HepG2 (cell line): ENCODE measurements at regions not wholly inside any gene's neighbourhood (a gene's known extent, or its start where the extent isn't known, plus 50 kb on each side); places are given as distances from the start of the nearest gene placed in this dataset.

Experiments
- CTCF ChIP-seq: sonication (generic); formaldehyde crosslinking; IDR thresholded peaks from 2 replicates; pipeline ENCODE4 v1.5.0; 2020; ENCODE audit warnings: mild to moderate bottlenecking, missing genetic modification reagents, moderate library complexity
- FOXO4 ChIP-seq: sonication (generic); formaldehyde crosslinking; conservative IDR thresholded peaks from 2 replicates; pipeline ENCODE4 v1.8.1; 2023; ENCODE audit warnings: missing genetic modification reagents
- PRDM10 ChIP-seq: sonication (generic); formaldehyde crosslinking; IDR thresholded peaks from 2 replicates; pipeline ENCODE4 v1.4.0; 2020; ENCODE audit warnings: low read depth, missing genetic modification reagents
- SRSF9 ChIP-seq: fragments of 200-400 bp; formaldehyde crosslinking; IDR thresholded peaks from 2 replicates; pipeline ENCODE4 v1.6.1; 2018; ENCODE audit warnings: borderline replicate concordance, mild to moderate bottlenecking, low read depth, low read length; ENCODE audit not compliant: insufficient read depth, poor library complexity, severe bottlenecking
- THAP9 ChIP-seq: sonication (generic); formaldehyde crosslinking; IDR thresholded peaks from 2 replicates; pipeline ENCODE4; 2020; ENCODE audit warnings: missing genetic modification reagents, mild to moderate bottlenecking, borderline replicate concordance
- ZBTB40 ChIP-seq, 2 experiments: fragments of 450-650 bp in 1 of 2; sonication (generic) in 1 of 2; formaldehyde crosslinking in 1 of 2; IDR thresholded peaks; 2 replicates each; pipeline versions ENCODE4 v1.6.1 to v1.8.0; 2016 to 2022; ENCODE audit warnings: antibody characterized with exemption in 1 of 2, mild to moderate bottlenecking in 1 of 2, missing genetic modification reagents in 1 of 2
- ZFP36L2 ChIP-seq: sonication (generic); formaldehyde crosslinking; IDR thresholded peaks from 2 replicates; pipeline ENCODE4 v1.4.0; 2020; ENCODE audit warnings: missing genetic modification reagents
- ZNF432 ChIP-seq: sonication (generic); formaldehyde crosslinking; IDR thresholded peaks from 2 replicates; pipeline ENCODE4 v1.5.0; 2020; ENCODE audit warnings: missing genetic modification reagents, mild to moderate bottlenecking, borderline replicate concordance
- ZSCAN31 ChIP-seq: sonication (generic); formaldehyde crosslinking; IDR thresholded peaks from 2 replicates; pipeline ENCODE4 v1.5.0; 2020; ENCODE audit warnings: low read depth, mild to moderate bottlenecking, missing genetic modification reagents

GRCh38 chr10:111357859-111358258 lies 281.0 kb downstream of the ADRA2A start:
- TF ChIP-seq ZFP36L2 (no peak), ZBTB40 (IDR thresholded peaks at IDR 0.05) (no peak), ZBTB40 (CRISPR knock-in tag; IDR thresholded peaks at IDR 0.05) (no peak), ZNF432 (CRISPR knock-in tag) (no peak), SRSF9 (no peak), THAP9 (CRISPR knock-in tag) (no peak), ZSCAN31 (CRISPR knock-in tag) (no peak), CTCF (no peak), PRDM10 (CRISPR knock-in tag) (no peak), FOXO4 (CRISPR knock-in tag) (no peak)
